Heart left ventricle (tissue), 13 donors: ENCODE measurements at regions not wholly inside any gene's neighbourhood (a gene's known extent, or its start where the extent isn't known, plus 50 kb on each side); places are given as distances from the start of the nearest gene placed in this dataset.

Experiments
- POLR2A ChIP-seq, 2 donors: fragments of 450-650 bp; IDR thresholded peaks; one replicate each; pipeline ENCODE4 v1.6.1; 2017; ENCODE audit warnings: antibody characterized with exemption in 2 of 2, mild to moderate bottlenecking in 2 of 2, moderate library complexity in 2 of 2
- TF ChIP-seq, protein P1 (sequence below), 12 donors: fragments of 200-600 bp; sonication (generic) in 4 of 12; IDR thresholded peaks; one replicate each; pipeline versions ENCODE4 v1.5.0 to v1.8.0; 2018 to 2022; ENCODE audit warnings: antibody characterized with exemption in 12 of 12, mild to moderate bottlenecking in 5 of 12
- donor health status: ischemic (EF 13 %, LVEDD 7.1; RV severe dilation, severe dysfunction).
- donor health status: DM: no; HTN: yes; CAD: no.
- donor health status: DM: no; HTN: no; CAD: no.
- donor health status: ischemic (EF 25% LVEDD 6.9; RV normal size, moderate dysfunction).
- donor health status: ischemic (EF 25% LVEDD 5.7; RV mildly dilated, moderate dysfunction).
- donor health status: ischemic (EF 35%, LVEDD 5.7; RV mildly dilated, moderate dysfunction).
- donor health status: nonischemic (EF 11% LVEDD 7.7; RV severe dilation, severe dysfunction).
- donor health status: DM: yes; HTN: yes; CAD: no.
- donor health status: PGD.
- donor health status: ischemic (EF 29% LVEDD 5.4; RV normal size, mild dysfunction).
- donor health status: nonischemic (EF 23%, LVEDD 6.1; RV moderate dilation, normal function).

DNA sequence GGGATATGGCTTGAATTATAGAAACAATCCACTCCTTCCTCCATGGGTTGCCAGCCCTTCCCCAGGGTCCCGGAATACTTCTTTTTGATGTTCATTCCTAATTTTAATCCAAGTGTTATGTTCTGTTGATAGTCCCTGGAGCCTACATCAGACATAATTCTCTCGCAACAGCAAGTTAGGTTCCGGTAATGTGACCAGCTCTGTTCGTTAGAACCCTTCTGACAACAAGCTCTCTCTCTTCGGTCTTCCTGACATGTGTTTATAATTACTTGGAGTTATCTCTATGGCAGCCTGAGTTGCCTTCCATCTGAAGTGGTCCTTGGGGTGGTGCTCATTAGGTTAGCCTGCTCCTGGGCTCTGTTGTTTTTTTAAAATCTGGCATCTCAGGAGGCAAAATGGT is 506.9 kb upstream of the JARID2 start:
- TF ChIP-seq, protein P1, sequence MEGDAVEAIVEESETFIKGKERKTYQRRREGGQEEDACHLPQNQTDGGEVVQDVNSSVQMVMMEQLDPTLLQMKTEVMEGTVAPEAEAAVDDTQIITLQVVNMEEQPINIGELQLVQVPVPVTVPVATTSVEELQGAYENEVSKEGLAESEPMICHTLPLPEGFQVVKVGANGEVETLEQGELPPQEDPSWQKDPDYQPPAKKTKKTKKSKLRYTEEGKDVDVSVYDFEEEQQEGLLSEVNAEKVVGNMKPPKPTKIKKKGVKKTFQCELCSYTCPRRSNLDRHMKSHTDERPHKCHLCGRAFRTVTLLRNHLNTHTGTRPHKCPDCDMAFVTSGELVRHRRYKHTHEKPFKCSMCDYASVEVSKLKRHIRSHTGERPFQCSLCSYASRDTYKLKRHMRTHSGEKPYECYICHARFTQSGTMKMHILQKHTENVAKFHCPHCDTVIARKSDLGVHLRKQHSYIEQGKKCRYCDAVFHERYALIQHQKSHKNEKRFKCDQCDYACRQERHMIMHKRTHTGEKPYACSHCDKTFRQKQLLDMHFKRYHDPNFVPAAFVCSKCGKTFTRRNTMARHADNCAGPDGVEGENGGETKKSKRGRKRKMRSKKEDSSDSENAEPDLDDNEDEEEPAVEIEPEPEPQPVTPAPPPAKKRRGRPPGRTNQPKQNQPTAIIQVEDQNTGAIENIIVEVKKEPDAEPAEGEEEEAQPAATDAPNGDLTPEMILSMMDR (IDR thresholded peaks at IDR 0.05), result no peak
- TF ChIP-seq POLR2A (IDR thresholded peaks at IDR 0.05), result no peak
